CD4-positive, alpha-beta T cell treated with Interferon alpha-2 for 1 hour (primary cell): ENCODE measurements at regions not wholly inside any gene's neighbourhood (a gene's known extent, or its start where the extent isn't known, plus 50 kb on each side); places are given as distances from the start of the nearest gene placed in this dataset.

Experiments
- DNase-seq, 2 donors: peaks; one replicate each; pipeline ENCODE4 v3.0.0-alpha.2; 2020 to 2022

- DNase-seq, result no peak
Observed at GRCh38 chr12:91563011-91563765, 380.6 kb upstream of the DCN start.

- DNase-seq, result peak; percentile 24 to 68
Observed at GRCh38 chr12:91562476-91562875, 379.9 kb upstream of the DCN start.

- no peak for DNase-seq
Observed at GRCh38 chr12:91561958-91562325, 379.3 kb upstream of the DCN start.

GRCh38 chr12:91561301-91561957 is 378.8 kb upstream of the DCN start:
- no peak for DNase-seq

- no peak for DNase-seq
Observed at GRCh38 chr12:91556909-91557308, 374.3 kb upstream of the DCN start.

- DNase-seq, result no peak
Observed at GRCh38 chr12:91555436-91556415, 373.1 kb upstream of the DCN start.

GRCh38 chr12:91551927-91552326 is 369.3 kb upstream of the DCN start:
- no peak for DNase-seq

GRCh38 chr12:91551242-91551641 is 368.6 kb upstream of the DCN start:
- DNase-seq, result no peak

GRCh38 chr12:91542666-91543065 is 360.0 kb upstream of the DCN start:
- no peak for DNase-seq

- DNase-seq, result no peak
Observed at GRCh38 chr12:91542067-91542466, 359.4 kb upstream of the DCN start.

GRCh38 chr12:91538418-91538817 is 355.8 kb upstream of the DCN start:
- DNase-seq, result no peak

- no peak for DNase-seq
Observed at GRCh38 chr12:91533366-91533765, 350.7 kb upstream of the DCN start.

GRCh38 chr12:91529829-91530228 is 347.2 kb upstream of the DCN start:
- no peak for DNase-seq

- DNase-seq, result no peak
Observed at GRCh38 chr12:91523831-91524230, 341.2 kb upstream of the DCN start.

- no peak for DNase-seq
Observed at GRCh38 chr12:91516695-91517047, 334.1 kb upstream of the DCN start.

GRCh38 chr12:91515944-91516694 is 333.5 kb upstream of the DCN start:
- no peak for DNase-seq

- DNase-seq, result no peak
Observed at GRCh38 chr12:91513313-91513712, 330.7 kb upstream of the DCN start.

GRCh38 chr12:91511795-91512420 is 329.3 kb upstream of the DCN start:
- DNase-seq, result no peak

- no peak for DNase-seq
Observed at GRCh38 chr12:91507754-91508153, 325.1 kb upstream of the DCN start.

GRCh38 chr12:91506452-91506851 is 323.8 kb upstream of the DCN start:
- no peak for DNase-seq

- no peak for DNase-seq
Observed at GRCh38 chr12:91505006-91505405, 322.4 kb upstream of the DCN start.

- no peak for DNase-seq
Observed at GRCh38 chr12:91502208-91502607, 319.6 kb upstream of the DCN start.
